ENCODE measurements at regions not wholly inside any gene's neighbourhood (a gene's known extent, or its start where the extent isn't known, plus 50 kb on each side); places are given as distances from the start of the nearest gene placed in this dataset.

DNA sequence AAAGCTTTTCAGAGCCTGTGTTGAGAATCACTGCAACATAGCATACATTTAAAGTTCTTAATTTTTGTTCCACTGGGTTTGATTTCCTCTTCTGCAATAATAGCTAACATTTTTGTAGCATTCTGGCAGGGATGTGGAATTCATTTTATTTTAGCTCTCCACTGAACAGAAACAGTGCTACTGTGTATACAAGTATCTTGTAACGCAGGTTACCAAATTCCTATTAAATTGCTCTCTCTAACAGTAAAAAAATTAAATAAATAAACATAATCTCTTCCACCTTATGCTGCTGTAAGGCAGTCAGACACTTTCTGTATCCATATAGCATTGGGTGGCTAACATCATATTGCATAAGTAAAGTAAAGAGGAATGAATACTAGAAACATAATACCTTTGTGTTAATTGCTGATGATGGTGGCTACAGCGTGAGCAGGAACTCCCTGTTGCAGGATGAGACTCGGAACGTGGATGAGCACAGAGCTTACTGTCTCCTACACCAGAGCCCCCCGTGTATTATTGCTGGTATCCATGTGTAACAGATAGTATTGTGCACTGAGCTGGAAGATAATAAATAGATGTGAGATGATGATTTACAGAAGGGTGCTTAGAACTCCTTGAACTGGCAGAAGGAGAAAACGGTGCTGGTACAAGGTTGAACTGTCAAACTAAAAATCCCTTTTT is 276.9 kb upstream of the SNX7 start:
- Histone ChIP-seq H3K27me3 (no peaks in the 10 kb centered on the region), H3K9me3 (no peaks in the 10 kb centered on the region), H3K27ac (no peak overlapping the region), H3K4me1 (ENCODE audit: insufficient read depth) (no peaks in the 10 kb centered on the region), H3K36me3 (no peaks in the 10 kb centered on the region), H3K4me3 (no peak overlapping the region)
- DNase-seq = no peak
- 45 to 59% (median 47%) methylated on average over 6 of the region's 6 CpGs for WGBS, 3 donors
- TF ChIP-seq EP300 (IDR thresholded peaks at IDR 0.05) (no peak), POLR2A (IDR thresholded peaks at IDR 0.05) (no peak), CTCF (IDR thresholded peaks at IDR 0.05) (no peak)
- intact Hi-C loops (cut with DNase I) = no loop called here

DNA sequence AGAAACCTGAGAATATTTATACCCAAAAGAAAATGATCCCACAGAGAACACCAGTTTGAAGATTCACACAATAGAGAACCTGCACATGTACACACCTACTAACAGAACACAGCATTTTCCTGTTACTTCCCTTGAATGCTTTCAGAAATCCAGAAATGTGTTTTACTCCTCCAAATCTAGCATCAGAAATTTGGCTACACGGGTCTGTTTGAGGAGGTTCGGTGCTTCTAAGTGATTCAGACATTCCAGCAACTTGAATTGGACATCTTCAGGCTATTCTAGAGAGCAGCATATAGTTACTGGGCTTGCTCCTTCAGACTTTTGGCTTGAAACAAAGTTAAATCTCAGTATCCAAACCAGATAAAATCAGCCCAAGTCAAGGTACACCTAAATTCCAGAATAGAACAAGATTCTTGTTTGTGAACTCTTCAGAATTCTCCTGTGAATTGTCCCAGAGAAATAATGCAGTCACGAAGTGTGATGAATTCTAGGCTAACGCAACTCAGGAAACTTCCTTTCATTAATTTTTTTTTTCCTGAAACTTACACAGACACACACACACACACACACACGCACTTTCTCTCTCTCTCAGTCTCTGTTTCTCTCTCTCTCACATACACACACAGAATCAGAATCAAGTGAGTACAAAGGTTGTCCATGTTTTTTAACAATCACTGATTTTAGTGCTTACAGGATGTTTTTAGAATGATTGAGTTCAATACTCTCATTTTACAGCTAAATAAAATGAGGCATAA is 278.4 kb upstream of the SNX7 start:
- no peak for TF ChIP-seq EP300 (IDR thresholded peaks at IDR 0.05)
- TF ChIP-seq CTCF (IDR thresholded peaks at IDR 0.05) = no peak
- no peak for TF ChIP-seq POLR2A (IDR thresholded peaks at IDR 0.05)
- no peaks in the 10 kb centered on the region for H3K9me3 ChIP-seq
- WGBS, 3 donors = 51 to 56% (median 54%) methylated on average over 5 of the region's 5 CpGs
- no peaks in the 10 kb centered on the region for H3K36me3 ChIP-seq
- intact Hi-C loops (cut with DNase I) = no loop called here
- no peak for DNase-seq
- no peaks in the 10 kb centered on the region for H3K27me3 ChIP-seq
- no peak overlapping the region for H3K27ac ChIP-seq
- no peak overlapping the region for H3K4me3 ChIP-seq
- no peaks in the 10 kb centered on the region for H3K4me1 ChIP-seq (ENCODE audit: insufficient read depth)

GRCh38 chr1:98382586-98382985 is 278.9 kb upstream of the SNX7 start:
- Histone ChIP-seq H3K27ac (no peak overlapping the region), H3K9me3 (no peaks in the 10 kb centered on the region), H3K27me3 (no peaks in the 10 kb centered on the region), H3K36me3 (no peaks in the 10 kb centered on the region), H3K4me3 (no peak overlapping the region), H3K4me1 (ENCODE audit: insufficient read depth) (no peaks in the 10 kb centered on the region)
- intact Hi-C loops (cut with DNase I) = no loop called here
- TF ChIP-seq EP300 (IDR thresholded peaks at IDR 0.05) (no peak), POLR2A (IDR thresholded peaks at IDR 0.05) (no peak), CTCF (IDR thresholded peaks at IDR 0.05) (no peak)
- 65 to 83% (median 74%) methylated on average over 2 of the region's 2 CpGs for WGBS, 3 donors
- DNase-seq = no peak

GRCh38 chr1:98374098-98374497 is 287.4 kb upstream of the SNX7 start:
- no peaks in the 10 kb centered on the region for H3K36me3 ChIP-seq
- no peaks in the 10 kb centered on the region for H3K4me1 ChIP-seq (ENCODE audit: insufficient read depth)
- no peak for TF ChIP-seq CTCF (IDR thresholded peaks at IDR 0.05)
- no peak for TF ChIP-seq EP300 (IDR thresholded peaks at IDR 0.05)
- TF ChIP-seq POLR2A (IDR thresholded peaks at IDR 0.05) = no peak
- H3K27ac ChIP-seq = no peak overlapping the region
- no peaks in the 10 kb centered on the region for H3K9me3 ChIP-seq
- DNase-seq = no peak
- 91 to 93% (median 92%) methylated on average over 2 of the region's 2 CpGs for WGBS, 3 donors
- no peak overlapping the region for H3K4me3 ChIP-seq
- no peaks in the 10 kb centered on the region for H3K27me3 ChIP-seq
- intact Hi-C loops (cut with DNase I) = no loop called here

Data from ovary (tissue), 7 donors.